ENCODE measurements at regions not wholly inside any gene's neighbourhood (a gene's known extent, or its start where the extent isn't known, plus 50 kb on each side); places are given as distances from the start of the nearest gene placed in this dataset.

DNA sequence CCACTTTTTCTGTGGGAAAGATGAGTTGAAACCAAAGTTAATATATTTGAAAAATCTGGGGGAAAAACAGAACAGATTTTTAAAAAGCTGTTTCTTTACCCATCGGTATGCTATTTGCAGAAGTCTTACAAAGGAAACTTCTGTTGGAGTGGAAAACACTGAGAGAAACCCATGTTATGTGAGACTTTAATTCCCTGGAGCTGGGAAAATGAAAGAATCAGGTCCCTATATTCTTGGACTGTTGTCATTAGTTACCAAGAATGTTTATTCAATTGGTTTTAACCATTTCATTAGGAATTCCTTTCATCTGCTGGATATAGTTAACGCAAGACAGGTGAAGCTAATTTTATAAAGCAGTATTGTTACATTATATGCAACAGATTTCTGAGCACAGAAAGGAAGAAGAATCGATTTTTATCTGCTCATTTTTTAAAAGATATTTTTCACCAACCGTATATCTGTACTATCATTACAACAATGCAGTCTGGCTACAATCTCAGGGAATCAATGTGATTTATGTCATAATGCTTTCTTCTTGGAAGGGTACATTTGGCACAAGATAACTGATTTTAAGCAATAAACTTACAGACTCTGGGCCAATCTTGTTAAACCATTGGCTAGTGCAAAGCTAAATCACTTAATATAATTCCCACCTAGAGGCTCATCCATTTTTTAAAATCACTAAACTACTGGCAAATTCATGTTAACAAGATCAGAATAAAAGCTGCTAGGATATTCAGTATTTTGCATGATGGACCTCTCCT is 170.0 kb downstream of the MOXD1 start:
- intact Hi-C loops (cut with DNase I; ENCODE audit: low total_unique reads), result no loop called here
- TF ChIP-seq, protein P1, sequence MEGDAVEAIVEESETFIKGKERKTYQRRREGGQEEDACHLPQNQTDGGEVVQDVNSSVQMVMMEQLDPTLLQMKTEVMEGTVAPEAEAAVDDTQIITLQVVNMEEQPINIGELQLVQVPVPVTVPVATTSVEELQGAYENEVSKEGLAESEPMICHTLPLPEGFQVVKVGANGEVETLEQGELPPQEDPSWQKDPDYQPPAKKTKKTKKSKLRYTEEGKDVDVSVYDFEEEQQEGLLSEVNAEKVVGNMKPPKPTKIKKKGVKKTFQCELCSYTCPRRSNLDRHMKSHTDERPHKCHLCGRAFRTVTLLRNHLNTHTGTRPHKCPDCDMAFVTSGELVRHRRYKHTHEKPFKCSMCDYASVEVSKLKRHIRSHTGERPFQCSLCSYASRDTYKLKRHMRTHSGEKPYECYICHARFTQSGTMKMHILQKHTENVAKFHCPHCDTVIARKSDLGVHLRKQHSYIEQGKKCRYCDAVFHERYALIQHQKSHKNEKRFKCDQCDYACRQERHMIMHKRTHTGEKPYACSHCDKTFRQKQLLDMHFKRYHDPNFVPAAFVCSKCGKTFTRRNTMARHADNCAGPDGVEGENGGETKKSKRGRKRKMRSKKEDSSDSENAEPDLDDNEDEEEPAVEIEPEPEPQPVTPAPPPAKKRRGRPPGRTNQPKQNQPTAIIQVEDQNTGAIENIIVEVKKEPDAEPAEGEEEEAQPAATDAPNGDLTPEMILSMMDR (IDR thresholded peaks at IDR 0.05), result no peak
- DNase-seq, result no peak
- H3K27ac ChIP-seq, result no peak overlapping the region
- no peaks in the 10 kb centered on the region for H3K27me3 ChIP-seq
- no peak overlapping the region for H3K4me3 ChIP-seq
- H3K4me1 ChIP-seq, result peaks cover 0 to 8% (median 0%) of the 10 kb centered on the region in 4 donors
- no peaks in the 10 kb centered on the region for H3K9me3 ChIP-seq
- H3K36me3 ChIP-seq, result no peaks in the 10 kb centered on the region

DNA sequence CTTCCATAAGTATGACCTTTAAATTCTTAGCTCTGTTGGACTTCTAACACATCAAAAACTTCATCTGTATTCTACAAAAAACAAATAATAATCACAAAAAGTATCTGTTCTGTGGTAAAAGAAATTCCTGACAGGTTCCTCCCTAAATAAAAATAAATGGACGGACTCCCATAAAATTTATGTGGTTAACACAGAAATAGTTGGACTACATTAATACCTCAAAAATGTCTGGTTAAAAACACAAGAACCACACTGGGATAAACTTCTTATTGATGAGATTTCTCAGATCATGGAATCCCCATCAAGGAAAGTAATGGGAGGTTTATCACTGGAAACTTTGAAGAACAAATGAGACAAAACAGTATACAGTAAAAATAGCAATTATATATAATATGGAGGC is 172.4 kb downstream of the MOXD1 start:
- Histone ChIP-seq H3K27ac (no peak overlapping the region), H3K9me3 (peaks cover 0 to 5% (median 0%) of the 10 kb centered on the region in 3 donors), H3K27me3 (no peaks in the 10 kb centered on the region), H3K36me3 (no peaks in the 10 kb centered on the region), H3K4me1 (peaks cover 0 to 8% (median 0%) of the 10 kb centered on the region in 4 donors), H3K4me3 (no peak overlapping the region)
- intact Hi-C loops (cut with DNase I; ENCODE audit: low total_unique reads), result no loop called here
- TF ChIP-seq, protein P1 (IDR thresholded peaks at IDR 0.05), result no peak
- no peak for DNase-seq

DNA sequence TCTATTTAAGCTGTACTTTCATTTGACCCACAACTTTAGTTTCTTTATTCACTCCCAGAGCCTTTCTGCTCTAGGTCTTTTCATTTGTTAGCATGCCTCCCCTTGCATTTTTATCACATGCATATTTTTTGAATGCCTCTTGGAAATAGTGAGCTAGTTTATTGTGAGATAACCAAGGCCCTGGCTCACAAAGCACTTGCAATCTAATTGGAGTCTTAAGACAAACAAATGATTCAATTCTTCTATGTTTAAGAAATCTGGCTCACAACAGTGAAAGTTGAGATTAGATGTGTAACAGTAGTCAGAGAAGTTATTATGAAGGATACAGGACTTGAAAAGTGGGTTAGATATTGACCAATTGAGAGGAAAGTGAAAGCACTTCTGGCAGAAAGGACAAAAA is 173.4 kb downstream of the MOXD1 start:
- Histone ChIP-seq H3K27ac (no peak overlapping the region), H3K9me3 (peaks cover 0 to 5% (median 0%) of the 10 kb centered on the region in 3 donors), H3K4me1 (peaks cover 0 to 8% (median 0%) of the 10 kb centered on the region in 4 donors), H3K27me3 (no peaks in the 10 kb centered on the region), H3K4me3 (no peak overlapping the region), H3K36me3 (no peaks in the 10 kb centered on the region)
- intact Hi-C loops (cut with DNase I; ENCODE audit: low total_unique reads), result no loop called here
- peak in 1 of 2 donors; percentile 23 for DNase-seq
- TF ChIP-seq, protein P1 (IDR thresholded peaks at IDR 0.05), result no peak

DNA sequence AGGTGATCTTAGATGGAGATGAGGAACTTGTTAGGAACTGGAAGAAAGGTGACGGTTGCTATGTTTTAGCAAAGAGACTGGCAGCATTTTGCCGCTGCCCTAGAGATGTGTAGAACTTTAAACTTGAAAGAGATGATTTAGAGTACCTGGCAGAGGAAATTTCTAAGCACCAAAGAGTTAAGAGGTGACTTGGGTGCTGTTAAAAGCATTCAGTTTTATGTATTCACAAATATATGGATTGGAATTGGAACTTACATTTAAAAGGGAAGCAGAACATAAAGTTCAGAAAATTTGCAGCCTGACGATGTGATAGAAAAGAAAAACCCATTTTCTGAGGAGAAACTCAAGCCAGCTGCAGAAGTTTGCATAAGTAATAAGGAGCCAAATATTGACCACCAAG is 176.3 kb downstream of the MOXD1 start:
- TF ChIP-seq, protein P1 (IDR thresholded peaks at IDR 0.05), result no peak
- H3K4me3 ChIP-seq, result no peak overlapping the region
- H3K36me3 ChIP-seq, result no peaks in the 10 kb centered on the region
- DNase-seq, result no peak
- H3K9me3 ChIP-seq, result peaks cover 0 to 5% (median 0%) of the 10 kb centered on the region in 3 donors
- intact Hi-C loops (cut with DNase I; ENCODE audit: low total_unique reads), result no loop called here
- peaks cover 0 to 8% (median 0%) of the 10 kb centered on the region in 4 donors for H3K4me1 ChIP-seq
- no peaks in the 10 kb centered on the region for H3K27me3 ChIP-seq
- no peak overlapping the region for H3K27ac ChIP-seq

DNA sequence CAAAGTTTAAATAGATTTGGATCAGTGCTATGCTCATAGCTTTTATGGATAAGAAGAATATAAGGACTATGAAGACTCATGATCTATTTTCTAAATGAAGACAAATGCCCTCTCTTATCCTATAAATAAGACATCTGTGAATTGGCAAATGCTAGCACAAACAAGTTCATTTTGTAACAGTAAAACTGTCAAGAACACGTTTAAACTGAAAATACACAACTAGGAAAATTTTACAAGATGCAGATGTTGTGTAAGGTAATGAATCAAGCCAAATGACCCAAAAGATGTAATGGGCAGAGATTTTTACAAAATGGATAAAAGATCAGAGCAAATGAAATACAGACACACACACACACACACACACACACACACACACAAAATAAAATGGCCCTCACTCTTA is 180.5 kb downstream of the MOXD1 start:
- H3K36me3 ChIP-seq, result no peaks in the 10 kb centered on the region
- no peak overlapping the region for H3K27ac ChIP-seq
- no peaks in the 10 kb centered on the region for H3K27me3 ChIP-seq
- DNase-seq, result no peak
- TF ChIP-seq, protein P1 (IDR thresholded peaks at IDR 0.05), result no peak
- peaks cover 0 to 5% (median 0%) of the 10 kb centered on the region in 3 donors for H3K9me3 ChIP-seq
- intact Hi-C loops (cut with DNase I; ENCODE audit: low total_unique reads), result loop anchor here (2.0 kb wide), 1 partner anchor 296 kb away; no protein-coding TSS in a partner anchor
- H3K4me3 ChIP-seq, result no peak overlapping the region
- H3K4me1 ChIP-seq, result no peaks in the 10 kb centered on the region

Measured in tibial artery (tissue), 4 donors.